ENCODE measurements at regions not wholly inside any gene's neighbourhood (a gene's known extent, or its start where the extent isn't known, plus 50 kb on each side); places are given as distances from the start of the nearest gene placed in this dataset.

GRCh38 chr22:27463121-27463660 is 338.4 kb downstream of the MN1 start:
- DNase-seq, result no peak

- no peak for DNase-seq
Measured at GRCh38 chr22:27466229-27466628, 335.3 kb downstream of the MN1 start.

- DNase-seq, result no peak
Measured at GRCh38 chr22:27466778-27467438, 334.6 kb downstream of the MN1 start.

GRCh38 chr22:27467711-27468110 is 333.8 kb downstream of the MN1 start:
- no peak for DNase-seq

- DNase-seq, result no peak
Measured at GRCh38 chr22:27468712-27469111, 332.8 kb downstream of the MN1 start.

- no peak for DNase-seq
Measured at GRCh38 chr22:27470169-27470772, 331.3 kb downstream of the MN1 start.

- no peak for DNase-seq
Measured at GRCh38 chr22:27472975-27473374, 328.6 kb downstream of the MN1 start.

- no peak for DNase-seq
Measured at GRCh38 chr22:27473533-27473932, 328.0 kb downstream of the MN1 start.

- no peak for DNase-seq
Measured at GRCh38 chr22:27474112-27474571, 327.4 kb downstream of the MN1 start.

GRCh38 chr22:27474711-27475547 is 326.6 kb downstream of the MN1 start:
- DNase-seq, result no peak

GRCh38 chr22:27475548-27475897 is 326.0 kb downstream of the MN1 start:
- DNase-seq, result no peak

GRCh38 chr22:27476318-27476717 is 325.2 kb downstream of the MN1 start:
- DNase-seq, result no peak

GRCh38 chr22:27476729-27477128 is 324.8 kb downstream of the MN1 start:
- no peak for DNase-seq

GRCh38 chr22:27477171-27477570 is 324.4 kb downstream of the MN1 start:
- no peak for DNase-seq

GRCh38 chr22:27480487-27480886 is 321.1 kb downstream of the MN1 start:
- DNase-seq, result no peak

GRCh38 chr22:27482402-27482801 is 319.2 kb downstream of the MN1 start:
- DNase-seq, result no peak

GRCh38 chr22:27483095-27483785 is 318.3 kb downstream of the MN1 start:
- no peak for DNase-seq

- no peak for DNase-seq
Measured at GRCh38 chr22:27485842-27486241, 315.7 kb downstream of the MN1 start.

GRCh38 chr22:27487600-27488452 is 313.7 kb downstream of the MN1 start:
- no peak for DNase-seq

GRCh38 chr22:27488456-27489177 is 312.9 kb downstream of the MN1 start:
- no peak for DNase-seq

GRCh38 chr22:27489178-27489675 is 312.3 kb downstream of the MN1 start:
- no peak for DNase-seq

Data from CD4-positive, alpha-beta T cell treated with Interleukin-21 for 1 hour (primary cell).